Mesodermal cell (in vitro differentiated cells): ENCODE measurements at regions not wholly inside any gene's neighbourhood (a gene's known extent, or its start where the extent isn't known, plus 50 kb on each side); places are given as distances from the start of the nearest gene placed in this dataset.

ENCODE experiments used
- H3K27ac ChIP-seq: 2 replicates; pipeline ENCODE4 v1.7.0; 2013; ENCODE audit warnings: mild to moderate bottlenecking, low read depth, low read length, moderate library complexity; ENCODE audit not compliant: severe bottlenecking
- H3K36me3 ChIP-seq: 2 replicates; pipeline ENCODE4 v1.7.1; 2013; ENCODE audit warnings: mild to moderate bottlenecking, low read length, moderate library complexity; ENCODE audit not compliant: control insufficient read depth, insufficient read depth
- H3K4me1 ChIP-seq: one replicate; pipeline ENCODE4 v1.7.1; 2013; ENCODE audit warnings: mild to moderate bottlenecking, low read length; ENCODE audit not compliant: insufficient read depth, control insufficient read depth, poor library complexity, severe bottlenecking
- H3K4me3 ChIP-seq: 2 replicates; pipeline ENCODE4 v1.7.0; 2013; ENCODE audit warnings: low read length, control low read depth, mild to moderate bottlenecking; ENCODE audit not compliant: insufficient read depth, poor library complexity, severe bottlenecking; ENCODE audit errors: extremely low read depth
- H3K9me3 ChIP-seq: 2 replicates; pipeline ENCODE4 v1.7.1; 2013; ENCODE audit warnings: mild to moderate bottlenecking, low read length, moderate library complexity; ENCODE audit not compliant: control insufficient read depth
- WGBS, 2 experiments: methylation state at CpG; one replicate each; pipeline ENCODE4 v1.1.5; 2013; ENCODE audit warnings: missing lambda C conversion rate in 2 of 2; ENCODE audit not compliant: insufficient coverage in 2 of 2; 5-methylcytosine and 5-hydroxymethylcytosine counted together

- no peak overlapping the region for H3K27ac ChIP-seq
- no peaks in the 10 kb centered on the region for H3K36me3 ChIP-seq
- no peak overlapping the region for H3K4me3 ChIP-seq
- no peaks in the 10 kb centered on the region for H3K4me1 ChIP-seq
- 96 to 98% methylated on average over 3 to 5 of the region's 5 CpGs for WGBS, 2 experiments
- H3K9me3 ChIP-seq: no peaks in the 10 kb centered on the region
Observed at GRCh38 chr20:24337551-24337950, 131.9 kb upstream of the SYNDIG1 start.

GRCh38 chr20:24337069-24337468, 132.4 kb upstream of the SYNDIG1 start:
- Histone ChIP-seq H3K4me1 (no peaks in the 10 kb centered on the region), H3K27ac (no peak overlapping the region)
- 42 to 51% methylated on average over 4 of the region's 4 CpGs for WGBS, 2 experiments

DNA sequence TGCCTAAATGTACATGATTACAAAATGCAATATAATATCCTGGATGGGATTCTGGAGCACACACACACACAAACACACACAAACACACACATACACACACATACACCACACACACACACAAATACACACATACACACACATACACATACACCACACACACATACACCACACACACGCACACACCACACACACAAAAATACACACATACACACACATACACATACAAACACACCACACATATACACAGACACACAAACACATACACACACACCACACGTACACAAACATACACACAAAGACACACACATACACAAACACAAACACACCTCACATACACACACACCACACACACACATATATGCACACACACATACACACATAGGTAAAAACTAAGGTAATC, 134.6 kb upstream of the SYNDIG1 start:
- Histone ChIP-seq H3K9me3 (no peaks in the 10 kb centered on the region), H3K36me3 (no peaks in the 10 kb centered on the region), H3K4me1 (no peaks in the 10 kb centered on the region), H3K27ac (no peak overlapping the region), H3K4me3 (no peak overlapping the region)
- WGBS, 2 experiments: 74 to 95% methylated on average over 1 to 2 of the region's 2 CpGs

More at GRCh38 chr20:24337069-24337468, 132.4 kb upstream of the SYNDIG1 start:
- no peaks in the 10 kb centered on the region for H3K9me3 ChIP-seq
- H3K36me3 ChIP-seq: no peaks in the 10 kb centered on the region
- no peak overlapping the region for H3K4me3 ChIP-seq

GRCh38 chr20:24332956-24333355, 136.5 kb upstream of the SYNDIG1 start:
- Histone ChIP-seq H3K27ac (no peak overlapping the region), H3K4me1 (no peaks in the 10 kb centered on the region), H3K36me3 (no peaks in the 10 kb centered on the region), H3K4me3 (no peak overlapping the region), H3K9me3 (no peaks in the 10 kb centered on the region)

- H3K4me1 ChIP-seq: no peaks in the 10 kb centered on the region
- no CpG with 5 or more reads among the region's 4 CpGs for WGBS, 2 experiments
- no peak overlapping the region for H3K4me3 ChIP-seq
- H3K27ac ChIP-seq: no peak overlapping the region
- no peaks in the 10 kb centered on the region for H3K36me3 ChIP-seq
- no peaks in the 10 kb centered on the region for H3K9me3 ChIP-seq
Observed at GRCh38 chr20:24331939-24332338, 137.5 kb upstream of the SYNDIG1 start.

GRCh38 chr20:24328901-24329300, 140.5 kb upstream of the SYNDIG1 start:
- WGBS, 2 experiments: 89 to 100% methylated on average over 2 of the region's 2 CpGs
- no peaks in the 10 kb centered on the region for H3K9me3 ChIP-seq
- H3K36me3 ChIP-seq: no peaks in the 10 kb centered on the region
- no peak overlapping the region for H3K4me3 ChIP-seq
- H3K4me1 ChIP-seq: no peaks in the 10 kb centered on the region
- no peak overlapping the region for H3K27ac ChIP-seq

GRCh38 chr20:24321973-24322372, 147.5 kb upstream of the SYNDIG1 start:
- H3K9me3 ChIP-seq: no peaks in the 10 kb centered on the region
- 79 to 100% methylated on average over 1 to 2 of the region's 3 CpGs for WGBS, 2 experiments
- no peak overlapping the region for H3K4me3 ChIP-seq
- no peak overlapping the region for H3K27ac ChIP-seq
- H3K4me1 ChIP-seq: no peaks in the 10 kb centered on the region
- H3K36me3 ChIP-seq: no peaks in the 10 kb centered on the region

DNA sequence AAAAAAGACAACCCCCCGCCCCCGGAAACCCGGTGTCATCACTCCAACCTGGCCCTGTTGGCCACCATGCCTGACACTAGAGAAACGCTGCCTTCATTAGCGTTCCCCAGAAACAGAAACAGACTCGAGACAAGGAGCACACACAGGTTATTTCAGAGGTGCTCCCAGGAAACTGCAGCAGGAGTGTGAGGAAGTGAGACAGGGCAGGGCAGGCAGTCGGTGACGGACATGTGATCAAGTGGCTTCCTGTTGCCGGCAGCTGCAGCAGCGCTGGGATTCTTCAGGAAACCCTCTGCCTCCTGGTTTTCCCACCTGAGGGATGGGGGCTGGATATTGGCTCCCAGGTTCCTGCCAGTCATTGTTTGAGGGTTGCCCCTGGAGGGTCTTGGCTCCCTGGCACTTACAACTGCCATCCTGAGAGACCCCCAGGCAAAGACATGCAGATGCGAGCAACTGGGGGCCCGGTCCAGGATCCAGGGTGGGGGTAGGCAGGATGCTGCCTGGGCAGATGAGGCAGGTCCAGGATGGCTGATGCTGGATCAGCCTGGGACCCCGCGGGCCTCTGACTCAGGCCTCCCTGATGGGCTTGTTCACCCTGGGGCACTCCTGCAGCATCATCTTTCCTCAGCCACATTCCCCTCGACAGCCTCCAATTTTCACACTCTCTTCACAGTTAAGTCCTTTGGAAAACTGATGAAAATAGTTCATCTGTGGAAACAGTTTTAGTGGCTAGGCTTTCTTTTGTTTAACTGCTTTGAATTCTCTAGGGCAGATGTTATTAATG, 150.7 kb upstream of the SYNDIG1 start:
- Histone ChIP-seq H3K4me3 (no peak overlapping the region), H3K9me3 (no peaks in the 10 kb centered on the region), H3K4me1 (no peaks in the 10 kb centered on the region), H3K27ac (no peak overlapping the region), H3K36me3 (no peaks in the 10 kb centered on the region)
- WGBS, 2 experiments: 78 to 84% methylated on average over 11 to 14 of the region's 15 CpGs

DNA sequence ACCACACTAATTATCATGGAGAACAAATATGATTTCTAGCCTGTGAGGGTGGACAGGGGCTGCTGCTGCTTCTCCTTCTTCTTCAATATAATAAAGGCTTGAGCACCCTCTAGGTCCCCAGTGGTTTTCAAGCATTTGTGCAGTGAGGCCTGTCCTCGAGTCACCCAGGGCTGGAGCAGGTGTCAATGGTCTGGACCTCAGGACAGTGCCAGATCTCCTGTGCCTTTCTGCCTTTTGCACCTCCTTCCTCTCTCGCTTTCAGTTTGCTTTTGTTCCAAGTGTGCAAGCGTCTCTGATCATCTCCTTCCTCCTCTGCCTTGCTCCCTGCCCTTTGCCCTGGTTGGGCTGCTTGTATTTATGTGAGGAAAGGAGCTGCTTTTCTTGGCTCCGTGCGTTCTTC, 152.2 kb upstream of the SYNDIG1 start:
- Histone ChIP-seq H3K27ac (no peak overlapping the region), H3K4me3 (no peak overlapping the region), H3K4me1 (no peaks in the 10 kb centered on the region), H3K36me3 (no peaks in the 10 kb centered on the region), H3K9me3 (no peaks in the 10 kb centered on the region)
- WGBS, 2 experiments: 78 to 88% methylated on average over 1 of the region's 5 CpGs

GRCh38 chr20:24316731-24317130, 152.7 kb upstream of the SYNDIG1 start:
- Histone ChIP-seq H3K9me3 (no peaks in the 10 kb centered on the region), H3K27ac (no peak overlapping the region), H3K36me3 (no peaks in the 10 kb centered on the region), H3K4me1 (no peaks in the 10 kb centered on the region), H3K4me3 (no peak overlapping the region)
- 82 to 93% methylated on average over 2 of the region's 2 CpGs for WGBS, 2 experiments

DNA sequence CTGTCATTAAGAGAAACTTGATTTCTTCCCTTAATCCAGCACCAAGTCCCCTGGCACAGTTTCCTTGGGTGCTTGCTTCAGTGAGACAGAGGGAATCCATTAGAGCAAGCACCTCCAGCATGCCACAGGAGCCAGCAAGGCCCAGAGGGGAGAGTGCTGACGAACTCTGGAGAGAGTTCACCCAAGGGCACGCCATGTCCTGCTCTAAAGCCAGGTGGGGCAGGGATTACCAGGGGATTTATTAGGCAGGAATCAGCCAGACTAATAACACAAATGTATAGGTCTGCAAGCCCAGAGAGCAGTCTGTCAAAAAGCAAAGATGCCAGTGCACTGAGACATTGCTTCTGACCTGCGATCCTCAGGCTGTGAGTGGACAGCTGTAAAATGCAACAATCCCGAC, 155.4 kb upstream of the SYNDIG1 start:
- Histone ChIP-seq H3K27ac (no peak overlapping the region), H3K9me3 (no peaks in the 10 kb centered on the region), H3K4me3 (no peak overlapping the region), H3K36me3 (no peaks in the 10 kb centered on the region), H3K4me1 (no peaks in the 10 kb centered on the region)
- 79 to 96% methylated on average over 4 of the region's 4 CpGs for WGBS, 2 experiments
